ENCODE measurements at regions not wholly inside any gene's neighbourhood (a gene's known extent, or its start where the extent isn't known, plus 50 kb on each side); places are given as distances from the start of the nearest gene placed in this dataset.

DNA sequence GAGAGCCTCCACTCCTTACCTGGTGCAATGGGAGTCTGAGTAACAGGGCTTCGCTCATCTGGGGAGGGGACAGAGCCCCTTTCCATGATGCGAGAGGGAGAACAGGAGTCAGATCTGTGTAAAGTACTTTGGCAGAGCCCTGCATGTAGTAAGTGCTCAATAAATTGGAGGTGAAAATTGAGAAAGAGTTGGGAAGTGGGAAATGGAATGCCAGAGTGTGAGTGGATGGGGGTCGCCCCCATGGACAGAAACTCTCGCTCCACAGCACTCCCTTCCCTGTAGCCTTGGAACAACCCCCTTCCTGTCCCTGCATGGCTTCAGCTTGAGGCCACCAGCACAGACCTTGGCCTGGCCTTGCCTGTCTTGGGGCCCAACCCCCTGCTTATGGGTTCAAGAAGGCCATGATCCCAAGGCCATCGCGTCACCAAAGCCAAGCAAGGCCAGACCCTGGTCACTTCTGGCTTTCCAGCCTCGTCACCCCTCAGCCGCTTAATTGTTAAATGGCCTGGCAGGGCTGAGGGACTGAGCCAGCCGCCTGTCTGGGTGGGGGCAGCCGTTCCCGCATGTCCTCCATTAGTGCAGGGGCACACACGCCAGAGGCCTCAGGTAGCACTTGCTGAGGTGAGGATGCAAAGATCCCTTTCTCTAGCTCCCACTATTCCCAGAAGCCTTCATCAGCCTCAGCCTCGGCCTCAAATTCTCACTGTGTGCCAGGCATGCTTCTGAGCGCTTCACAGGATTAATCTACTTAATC is 93.7 kb upstream of the PTPN1 start:
- peaks cover 3% of the 10 kb centered on the region; the same call in 1 of the 2 replicates for H3K9me3 ChIP-seq (ENCODE audit: insufficient read depth, low read length)
- DNase-seq (ENCODE audit: low read depth, low spot score): no peak
- peaks cover 12% of the 10 kb centered on the region for H3K4me1 ChIP-seq (ENCODE audit: insufficient read depth, insufficient read length)
- H3K4me3 ChIP-seq (ENCODE audit: insufficient read length, low read depth): no peak overlapping the region
- peaks cover 2% of the 10 kb centered on the region for H3K27me3 ChIP-seq (ENCODE audit: insufficient read depth, insufficient read length)
- TF ChIP-seq YY1 (IDR thresholded peaks at IDR 0.05; ENCODE audit: insufficient read depth, insufficient read length): no peak
- no peak for TF ChIP-seq SUZ12 (IDR thresholded peaks at IDR 0.05; ENCODE audit: extremely low read depth, insufficient read depth, insufficient read length)
- no peak for TF ChIP-seq ZNF274 (IDR thresholded peaks at IDR 0.05; ENCODE audit: low read depth, low read length)
- no peaks in the 10 kb centered on the region for H3K36me3 ChIP-seq (ENCODE audit: insufficient read depth, insufficient read length, low read length)
- no peak overlapping the region for H3K9ac ChIP-seq (ENCODE audit: insufficient read length, low read depth)

DNA sequence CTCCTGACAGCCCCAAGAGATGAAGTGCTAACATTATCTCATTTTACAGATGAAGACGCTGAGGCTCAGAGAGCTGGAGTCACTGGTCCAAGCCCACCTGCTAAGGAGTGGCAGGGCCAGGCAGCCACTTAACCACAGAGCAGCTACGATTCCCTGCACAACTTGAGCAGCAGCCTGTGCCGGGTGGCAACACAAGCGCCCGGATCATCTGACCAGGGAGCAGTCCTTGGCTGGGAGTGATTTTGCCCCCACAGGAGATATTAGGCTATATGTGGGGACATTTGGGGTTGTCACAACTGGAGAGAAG is 93.2 kb upstream of the PTPN1 start:
- peaks cover 7% of the 10 kb centered on the region; the same call in 1 of the 2 replicates for H3K9me3 ChIP-seq (ENCODE audit: insufficient read depth, low read length)
- H3K27me3 ChIP-seq (ENCODE audit: insufficient read depth, insufficient read length): peaks cover 2% of the 10 kb centered on the region
- peaks cover 12% of the 10 kb centered on the region for H3K4me1 ChIP-seq (ENCODE audit: insufficient read depth, insufficient read length)
- DNase-seq (ENCODE audit: low read depth, low spot score): no peak
- H3K36me3 ChIP-seq (ENCODE audit: insufficient read depth, insufficient read length, low read length): no peaks in the 10 kb centered on the region
- TF ChIP-seq SUZ12 (IDR thresholded peaks at IDR 0.05; ENCODE audit: extremely low read depth, insufficient read depth, insufficient read length) (no peak), ZNF274 (IDR thresholded peaks at IDR 0.05; ENCODE audit: low read depth, low read length) (no peak), YY1 (IDR thresholded peaks at IDR 0.05; ENCODE audit: insufficient read depth, insufficient read length) (no peak)
- H3K9ac ChIP-seq (ENCODE audit: insufficient read length, low read depth): no peak overlapping the region
- H3K4me3 ChIP-seq (ENCODE audit: insufficient read length, low read depth): no peak overlapping the region

DNA sequence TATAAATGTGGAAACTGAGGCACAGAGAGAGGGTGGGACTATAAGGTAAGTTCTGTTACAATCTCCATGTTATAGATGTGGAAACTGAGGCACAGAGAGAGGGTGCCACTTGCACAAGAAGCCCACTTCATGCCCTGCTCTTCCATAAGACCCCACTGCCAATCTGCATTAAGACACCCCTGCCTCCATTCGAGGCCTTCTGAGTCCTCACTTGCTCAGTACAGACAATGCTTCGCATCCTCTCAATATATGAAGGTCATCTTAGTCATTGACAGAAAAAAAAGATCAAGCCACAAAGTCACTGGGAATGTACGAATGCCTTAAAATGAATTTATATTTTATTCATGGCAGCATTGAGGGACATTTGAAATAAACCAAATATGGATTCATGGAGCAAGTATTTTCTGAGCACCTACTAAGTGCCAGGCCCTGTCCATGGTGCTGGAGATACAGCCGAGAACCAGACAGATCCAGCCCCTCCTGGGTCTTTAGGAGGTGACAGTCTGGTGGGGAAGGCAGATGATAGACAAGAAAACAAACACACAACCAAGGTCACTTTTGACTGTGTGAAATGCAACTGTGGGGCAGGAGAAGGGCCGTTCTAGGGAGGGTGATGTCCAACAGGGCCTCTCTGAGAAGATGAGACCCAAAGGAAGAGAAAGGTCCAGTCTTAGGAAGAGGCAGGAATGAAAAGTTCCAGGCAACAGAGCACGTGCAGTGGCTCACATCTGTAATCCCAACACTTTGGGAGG is 92.5 kb upstream of the PTPN1 start:
- Histone ChIP-seq H3K9me3 (ENCODE audit: insufficient read depth, low read length) (peaks cover 7% of the 10 kb centered on the region; the same call in 1 of the 2 replicates), H3K36me3 (ENCODE audit: insufficient read depth, insufficient read length, low read length) (no peaks in the 10 kb centered on the region), H3K27me3 (ENCODE audit: insufficient read depth, insufficient read length) (peaks cover 2% of the 10 kb centered on the region), H3K4me3 (ENCODE audit: insufficient read length, low read depth) (no peak overlapping the region), H3K9ac (ENCODE audit: insufficient read length, low read depth) (no peak overlapping the region), H3K4me1 (ENCODE audit: insufficient read depth, insufficient read length) (peaks cover 7% of the 10 kb centered on the region)
- no peak for TF ChIP-seq ZNF274 (IDR thresholded peaks at IDR 0.05; ENCODE audit: low read depth, low read length)
- no peak for TF ChIP-seq SUZ12 (IDR thresholded peaks at IDR 0.05; ENCODE audit: extremely low read depth, insufficient read depth, insufficient read length)
- TF ChIP-seq YY1 (IDR thresholded peaks at IDR 0.05; ENCODE audit: insufficient read depth, insufficient read length): no peak
- no peak for DNase-seq (ENCODE audit: low read depth, low spot score)

DNA sequence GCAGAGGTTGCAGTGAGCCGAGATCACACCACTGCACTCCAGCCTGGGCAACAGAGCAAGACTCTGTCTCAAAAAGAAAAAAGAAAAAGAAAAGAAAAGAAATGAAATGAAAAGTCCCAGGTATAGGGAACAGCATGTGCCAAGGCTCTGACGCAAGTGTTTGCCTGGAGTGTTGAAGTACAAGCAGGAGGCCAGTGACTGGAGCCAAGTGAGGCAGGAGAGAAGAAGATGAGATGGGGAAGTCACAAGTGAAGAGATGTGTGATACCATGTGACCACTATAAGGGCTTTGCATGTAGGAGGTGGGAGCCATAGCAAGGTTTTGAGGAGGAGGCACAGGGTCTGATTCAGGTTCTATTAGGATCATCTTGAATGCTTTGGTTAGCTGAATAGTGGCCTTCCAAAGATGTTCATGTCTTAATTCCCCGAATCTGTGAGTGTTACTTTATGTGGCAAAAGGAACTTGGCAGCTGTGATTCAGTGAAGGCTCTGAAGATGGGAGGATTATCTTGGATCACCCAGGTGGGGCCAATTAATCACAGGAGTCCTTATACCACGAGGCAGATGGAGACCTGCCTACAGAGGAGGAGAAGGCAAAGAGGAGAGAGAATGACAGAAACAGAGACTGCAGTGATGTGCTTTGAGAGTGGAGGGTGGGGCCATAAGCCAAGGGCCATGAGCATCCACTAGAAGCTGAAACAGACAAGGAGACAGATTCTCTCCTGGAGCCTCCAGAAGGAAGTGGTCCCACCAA is 91.1 kb upstream of the PTPN1 start:
- peaks cover 12% of the 10 kb centered on the region for H3K4me1 ChIP-seq (ENCODE audit: insufficient read depth, insufficient read length)
- TF ChIP-seq SUZ12 (IDR thresholded peaks at IDR 0.05; ENCODE audit: extremely low read depth, insufficient read depth, insufficient read length) (no peak), ZNF274 (IDR thresholded peaks at IDR 0.05; ENCODE audit: low read depth, low read length) (no peak)
- peaks cover 7% of the 10 kb centered on the region; the same call in 1 of the 2 replicates for H3K9me3 ChIP-seq (ENCODE audit: insufficient read depth, low read length)
- no peak overlapping the region for H3K4me3 ChIP-seq (ENCODE audit: insufficient read length, low read depth)
- DNase-seq (ENCODE audit: low read depth, low spot score): no peak
- peaks cover 2% of the 10 kb centered on the region for H3K27me3 ChIP-seq (ENCODE audit: insufficient read depth, insufficient read length)
- no peaks in the 10 kb centered on the region for H3K36me3 ChIP-seq (ENCODE audit: insufficient read depth, insufficient read length, low read length)
- H3K9ac ChIP-seq (ENCODE audit: insufficient read length, low read depth): no peak overlapping the region

DNA sequence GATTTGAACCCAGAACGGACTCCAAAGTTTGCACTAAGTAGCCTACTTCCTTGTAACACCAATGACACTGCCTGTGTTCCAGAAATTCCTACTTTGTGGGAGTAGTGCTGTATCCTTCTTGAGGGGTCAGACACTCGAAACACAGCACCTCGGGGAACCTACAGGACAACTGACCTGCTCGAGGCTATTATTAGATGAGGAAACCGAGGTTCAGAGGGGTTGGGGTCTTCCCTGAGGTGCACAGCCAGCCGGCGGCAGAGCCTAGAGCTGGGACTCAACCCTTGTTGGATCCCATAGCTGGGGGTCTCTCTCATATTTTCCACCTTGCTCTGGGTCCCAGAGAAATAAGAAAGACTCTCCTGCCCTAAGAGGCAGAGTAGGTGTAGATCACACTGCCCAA is 89.8 kb upstream of the PTPN1 start:
- H3K4me3 ChIP-seq (ENCODE audit: insufficient read length, low read depth): no peak overlapping the region
- H3K36me3 ChIP-seq (ENCODE audit: insufficient read depth, insufficient read length, low read length): no peaks in the 10 kb centered on the region
- DNase-seq (ENCODE audit: low read depth, low spot score): no peak
- H3K27me3 ChIP-seq (ENCODE audit: insufficient read depth, insufficient read length): peaks cover 2% of the 10 kb centered on the region
- peaks cover 7% of the 10 kb centered on the region; the same call in 1 of the 2 replicates for H3K9me3 ChIP-seq (ENCODE audit: insufficient read depth, low read length)
- H3K9ac ChIP-seq (ENCODE audit: insufficient read length, low read depth): no peak overlapping the region
- peaks cover 8% of the 10 kb centered on the region for H3K4me1 ChIP-seq (ENCODE audit: insufficient read depth, insufficient read length)
- no peak for TF ChIP-seq ZNF274 (IDR thresholded peaks at IDR 0.05; ENCODE audit: low read depth, low read length)
- TF ChIP-seq YY1 (IDR thresholded peaks at IDR 0.05; ENCODE audit: insufficient read depth, insufficient read length): no peak
- TF ChIP-seq SUZ12 (IDR thresholded peaks at IDR 0.05; ENCODE audit: extremely low read depth, insufficient read depth, insufficient read length): no peak

DNA sequence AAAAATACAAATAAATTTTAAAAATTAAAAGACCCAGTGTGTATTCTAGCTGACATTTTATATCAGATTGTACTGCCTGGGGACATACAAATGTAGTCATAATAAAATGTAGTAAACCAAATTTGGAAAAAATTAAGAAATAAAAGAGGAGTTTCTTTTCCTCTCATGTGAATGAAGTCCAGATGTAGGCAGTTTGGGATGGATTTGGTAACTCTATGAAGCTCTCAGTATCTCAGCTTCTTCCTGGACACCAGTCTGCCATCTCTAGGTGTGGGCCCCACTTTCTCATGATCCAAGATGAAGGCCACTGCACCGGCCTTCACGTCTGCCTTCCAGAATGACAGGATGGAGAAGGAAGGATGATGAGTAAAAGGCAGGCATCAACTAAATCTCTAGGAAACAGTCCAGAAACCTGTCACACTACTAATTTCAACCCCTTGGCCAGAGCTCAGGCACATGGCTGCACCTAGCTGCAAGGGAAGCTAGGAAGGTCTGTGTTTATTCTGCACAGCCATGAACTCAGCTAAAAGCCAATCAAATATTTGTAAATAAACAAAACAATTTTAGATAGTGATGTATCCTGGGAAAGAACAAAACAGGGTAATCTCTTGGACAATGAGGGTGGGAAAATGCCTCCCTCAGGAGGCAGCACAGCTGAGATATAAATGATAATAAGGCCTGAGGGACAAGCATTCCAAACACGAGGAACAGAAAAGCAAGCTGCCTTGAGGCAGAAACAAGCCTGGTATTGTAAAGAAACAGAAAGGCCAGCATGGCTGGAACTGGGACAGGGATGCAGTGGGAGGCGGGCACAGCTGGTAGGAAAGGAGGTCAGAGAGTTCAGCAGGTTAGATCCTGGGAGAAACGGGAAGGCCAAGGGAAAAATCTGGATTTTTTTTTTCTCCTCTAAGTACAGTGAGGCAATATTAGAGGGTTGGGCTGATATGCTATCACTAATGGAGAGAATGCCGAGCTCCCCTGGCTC is 88.5 kb upstream of the PTPN1 start:
- Histone ChIP-seq H3K9me3 (ENCODE audit: insufficient read depth, low read length) (peaks cover 7% of the 10 kb centered on the region; the same call in 1 of the 2 replicates), H3K4me3 (ENCODE audit: insufficient read length, low read depth) (no peak overlapping the region), H3K9ac (ENCODE audit: insufficient read length, low read depth) (no peak overlapping the region), H3K27me3 (ENCODE audit: insufficient read depth, insufficient read length) (peaks cover 2% of the 10 kb centered on the region), H3K36me3 (ENCODE audit: insufficient read depth, insufficient read length, low read length) (no peaks in the 10 kb centered on the region), H3K4me1 (ENCODE audit: insufficient read depth, insufficient read length) (peaks cover 4% of the 10 kb centered on the region)
- no peak for DNase-seq (ENCODE audit: low read depth, low spot score)
- TF ChIP-seq ZNF274 (IDR thresholded peaks at IDR 0.05; ENCODE audit: low read depth, low read length) (no peak), SUZ12 (IDR thresholded peaks at IDR 0.05; ENCODE audit: extremely low read depth, insufficient read depth, insufficient read length) (no peak), YY1 (IDR thresholded peaks at IDR 0.05; ENCODE audit: insufficient read depth, insufficient read length) (no peak)

All from NT2/D1 (cell line).